AG04450 (cell line): ENCODE measurements at regions not wholly inside any gene's neighbourhood (a gene's known extent, or its start where the extent isn't known, plus 50 kb on each side); places are given as distances from the start of the nearest gene placed in this dataset.

Experiments
- CTCF ChIA-PET: fragments of 300-600, 350-600 bp; formaldehyde crosslinking; extraction: SDS; loops from one replicate; lab custom pipeline; 2022; ENCODE audit warnings: antibody characterized with exemption, inconsistent platforms; lab: Charles Lee
- POLR2A ChIA-PET: fragments of 350-600 bp; formaldehyde crosslinking; extraction: SDS; loops from one replicate; lab custom pipeline; 2021; ENCODE audit warnings: antibody characterized with exemption, inconsistent platforms; lab: Yijun Ruan, JAX
- DNase-seq: peaks from one replicate; pipeline ENCODE4 v3.0.0-alpha.2; 2011; ENCODE audit warnings: low read depth, low spot score
- H3K27ac ChIP-seq: one replicate; pipeline ENCODE4 v1.5.1; 2012; ENCODE audit warnings: low read depth, low read length, control low read depth
- H3K27me3 ChIP-seq: one replicate; pipeline ENCODE4 v1.6.0; 2012; ENCODE audit warnings: low read length; ENCODE audit not compliant: control insufficient read depth, insufficient read depth
- H3K4me3 ChIP-seq: 2 replicates; pipeline ENCODE4 v1.5.1; 2011; ENCODE audit warnings: mild to moderate bottlenecking, low read depth, low read length, control low read depth
- H3K9me3 ChIP-seq: 2 replicates; pipeline ENCODE4 v1.5.1; 2012; ENCODE audit warnings: low read length; ENCODE audit not compliant: control insufficient read depth, insufficient read depth
- CTCF ChIP-seq: IDR thresholded peaks from 2 replicates; pipeline ENCODE4 v1.5.1; 2011; ENCODE audit warnings: low read depth, low read length, control low read depth, inconsistent platforms

- H3K27ac ChIP-seq, result no peak overlapping the region
- no peaks in the 10 kb centered on the region for H3K27me3 ChIP-seq
- TF ChIP-seq CTCF, result no peak
- POLR2A ChIA-PET, result no interaction called here
- DNase-seq, result no peak
- H3K4me3 ChIP-seq, result no peak overlapping the region
- no peaks in the 10 kb centered on the region for H3K9me3 ChIP-seq
- CTCF ChIA-PET, result no interaction called here
Observed at GRCh38 chr2:219949053-219949452, 321.6 kb downstream of the SLC4A3 start.

- H3K4me3 ChIP-seq, result no peak overlapping the region
- H3K9me3 ChIP-seq, result no peaks in the 10 kb centered on the region; the same call in 1 of the 2 replicates
- CTCF ChIA-PET, result no interaction called here
- POLR2A ChIA-PET, result no interaction called here
- TF ChIP-seq CTCF, result no peak
- H3K27ac ChIP-seq, result no peak overlapping the region
- H3K27me3 ChIP-seq, result no peaks in the 10 kb centered on the region
- DNase-seq, result no peak
Observed at GRCh38 chr2:219951099-219951498, 323.7 kb downstream of the SLC4A3 start.

GRCh38 chr2:219954331-219954730 is 326.9 kb downstream of the SLC4A3 start:
- Histone ChIP-seq H3K27ac (no peak overlapping the region), H3K27me3 (no peaks in the 10 kb centered on the region), H3K4me3 (no peak overlapping the region), H3K9me3 (no peaks in the 10 kb centered on the region; the same call in none of the 2 replicates)
- ChIA-PET POLR2A (no interaction called here), CTCF (interaction anchor here (0.5 kb wide), 1 partner anchor 9 kb away, joined by 7 read pairs; no protein-coding TSS in a partner anchor)
- no peak for DNase-seq
- TF ChIP-seq CTCF, result no peak

GRCh38 chr2:219957820-219958219 is 330.4 kb downstream of the SLC4A3 start:
- Histone ChIP-seq H3K9me3 (no peaks in the 10 kb centered on the region; the same call in none of the 2 replicates), H3K27me3 (no peaks in the 10 kb centered on the region), H3K4me3 (no peak overlapping the region), H3K27ac (no peak overlapping the region)
- DNase-seq, result no peak
- CTCF ChIA-PET, result no interaction called here
- no peak for TF ChIP-seq CTCF
- POLR2A ChIA-PET, result no interaction called here

- Histone ChIP-seq H3K9me3 (no peaks in the 10 kb centered on the region; the same call in none of the 2 replicates), H3K4me3 (no peak overlapping the region), H3K27me3 (no peaks in the 10 kb centered on the region), H3K27ac (no peak overlapping the region)
- ChIA-PET CTCF (no interaction called here), POLR2A (no interaction called here)
- no peak for DNase-seq
- no peak for TF ChIP-seq CTCF
Observed at GRCh38 chr2:219958941-219959340, 331.5 kb downstream of the SLC4A3 start.
